NOMO-1 (cell line): ENCODE measurements at regions not wholly inside any gene's neighbourhood (a gene's known extent, or its start where the extent isn't known, plus 50 kb on each side); places are given as distances from the start of the nearest gene placed in this dataset.
"Not testable (repeated sequence)": the region's sequence is repeated elsewhere in the genome, so short reads cannot be mapped to it uniquely, and the experiment has no call there.

Source experiments
- DNase-seq, 2 experiments: peaks; one replicate each; lab custom pipeline; 2025; ENCODE audit not compliant: unreplicated experiment in 2 of 2; lab: John Stamatoyannopoulos, UW

DNA sequence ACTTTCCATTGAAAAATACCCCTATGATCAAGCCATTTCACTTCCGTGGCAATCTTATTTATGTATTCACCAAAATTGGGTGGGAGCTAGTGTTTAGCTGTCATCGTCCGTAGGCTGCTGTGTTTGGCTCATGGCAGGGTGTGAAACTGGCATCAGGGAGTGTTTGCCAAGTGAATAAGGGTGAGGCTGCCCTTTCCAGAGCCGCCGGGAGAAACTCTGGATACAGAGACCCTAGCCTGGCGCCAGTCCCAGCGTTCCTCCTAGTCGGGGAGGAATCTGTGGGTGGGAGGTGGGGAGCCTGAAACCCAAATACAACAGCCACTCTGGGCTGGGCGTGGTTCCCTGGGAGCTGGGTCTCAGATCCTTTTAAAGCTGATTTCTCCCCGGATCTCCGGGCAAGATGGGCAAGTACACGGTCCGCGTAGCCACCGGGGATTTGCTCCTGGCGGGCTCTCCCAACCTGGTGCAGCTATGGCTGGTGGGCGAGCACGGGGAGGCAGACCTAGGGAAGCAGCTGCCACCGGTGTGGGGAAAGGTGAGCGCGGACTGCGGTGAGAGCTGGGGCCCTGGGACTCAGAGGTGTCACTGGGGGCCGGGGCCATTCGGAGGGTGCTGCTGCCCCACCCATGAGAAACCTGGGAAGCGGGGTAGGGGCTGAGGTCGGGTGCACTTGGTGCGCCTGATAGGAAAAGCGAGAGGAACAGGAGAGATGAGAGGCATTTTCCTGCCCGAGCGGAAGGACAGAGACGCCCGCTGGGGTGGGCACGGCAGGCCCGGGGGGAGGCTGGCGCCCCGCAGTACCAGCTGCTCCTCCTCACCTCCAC is 62.1 kb upstream of the TEKT1 start:
- DNase-seq, result no peak

GRCh38 chr17:6894206-6894528 is 62.6 kb upstream of the TEKT1 start:
- no peak for DNase-seq

DNA sequence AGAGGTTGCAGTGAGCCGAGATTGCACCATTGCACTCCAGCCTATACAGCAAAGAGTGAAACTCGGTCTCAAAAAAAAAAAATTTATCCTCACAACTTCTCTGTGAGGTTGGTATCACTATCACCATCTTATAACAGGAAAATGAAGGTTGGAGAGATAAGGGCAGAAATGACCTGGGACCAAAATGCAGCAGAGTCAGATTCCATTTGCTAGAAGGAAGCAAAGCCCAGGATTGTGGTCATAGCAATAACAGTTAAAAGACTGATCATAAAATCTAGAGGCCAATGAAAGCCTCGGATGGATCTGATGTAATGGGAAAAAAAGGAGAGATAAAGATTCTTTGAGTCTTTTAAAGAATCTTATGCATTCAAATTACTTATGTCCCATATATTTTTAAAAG is 69.6 kb upstream of the TEKT1 start:
- no peak for DNase-seq

DNA sequence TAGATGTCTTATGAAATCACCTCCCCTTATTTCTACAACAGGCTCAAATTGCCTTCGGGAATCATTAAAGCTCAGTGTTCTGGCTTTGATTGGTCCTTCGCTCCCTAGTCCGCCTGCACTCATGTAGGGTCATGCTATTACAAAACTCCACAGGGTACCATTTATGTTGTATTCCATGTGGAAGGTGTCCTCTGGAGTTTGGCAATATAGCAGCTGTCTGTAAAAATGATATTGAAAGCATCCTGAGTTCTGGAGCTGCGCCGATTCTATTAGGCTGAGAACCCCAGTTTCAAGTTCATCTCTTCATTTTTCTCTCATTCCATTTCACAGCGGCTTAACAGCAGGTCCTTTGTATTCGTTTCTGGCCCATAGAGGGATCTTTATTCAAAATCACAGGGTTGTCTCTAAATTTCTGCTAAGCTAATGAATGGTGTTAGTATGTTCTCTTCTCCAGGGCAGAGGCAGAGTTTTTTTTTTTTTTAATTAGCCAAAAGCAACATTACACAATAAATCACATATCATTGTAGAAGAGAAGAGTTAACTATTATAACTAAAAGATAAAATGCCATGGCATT is 71.9 kb upstream of the TEKT1 start:
- no peak for DNase-seq

- no peak for DNase-seq
Observed at GRCh38 chr17:6908807-6909206, 77.3 kb upstream of the TEKT1 start.

DNA sequence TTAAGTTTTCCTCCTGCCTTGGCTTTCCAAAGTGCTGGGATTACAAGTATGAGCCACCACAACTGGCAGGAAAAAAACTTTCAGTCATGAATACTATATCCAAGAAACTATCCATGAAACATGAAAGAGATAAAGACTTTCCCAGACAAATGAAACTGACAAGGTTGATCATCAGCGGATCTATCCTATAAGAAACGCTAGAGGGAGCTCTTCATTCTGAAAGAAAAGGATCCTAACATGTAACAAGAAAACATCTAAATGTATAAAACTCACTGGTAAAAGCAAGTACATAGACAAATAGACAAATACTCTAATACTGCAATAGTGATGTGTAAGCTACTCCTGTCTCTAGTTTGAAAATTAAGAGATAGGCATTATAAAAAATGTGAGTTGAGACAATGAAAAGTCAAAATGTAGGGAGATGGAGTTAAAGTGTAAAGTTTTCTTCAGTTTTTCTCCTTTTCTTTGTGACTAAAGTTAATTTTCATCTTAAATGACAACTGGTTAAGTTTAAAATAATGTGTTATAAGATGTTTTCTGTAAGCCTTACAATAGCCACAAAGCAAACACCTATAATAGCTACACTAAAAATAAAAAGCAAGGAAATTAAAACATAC is 79.6 kb upstream of the TEKT1 start:
- DNase-seq, result peak in 1 of 2 experiments; percentile 71

GRCh38 chr17:6912110-6913051 is 80.9 kb upstream of the TEKT1 start:
- DNase-seq, result peak in 1 of 2 experiments; percentile 37

DNA sequence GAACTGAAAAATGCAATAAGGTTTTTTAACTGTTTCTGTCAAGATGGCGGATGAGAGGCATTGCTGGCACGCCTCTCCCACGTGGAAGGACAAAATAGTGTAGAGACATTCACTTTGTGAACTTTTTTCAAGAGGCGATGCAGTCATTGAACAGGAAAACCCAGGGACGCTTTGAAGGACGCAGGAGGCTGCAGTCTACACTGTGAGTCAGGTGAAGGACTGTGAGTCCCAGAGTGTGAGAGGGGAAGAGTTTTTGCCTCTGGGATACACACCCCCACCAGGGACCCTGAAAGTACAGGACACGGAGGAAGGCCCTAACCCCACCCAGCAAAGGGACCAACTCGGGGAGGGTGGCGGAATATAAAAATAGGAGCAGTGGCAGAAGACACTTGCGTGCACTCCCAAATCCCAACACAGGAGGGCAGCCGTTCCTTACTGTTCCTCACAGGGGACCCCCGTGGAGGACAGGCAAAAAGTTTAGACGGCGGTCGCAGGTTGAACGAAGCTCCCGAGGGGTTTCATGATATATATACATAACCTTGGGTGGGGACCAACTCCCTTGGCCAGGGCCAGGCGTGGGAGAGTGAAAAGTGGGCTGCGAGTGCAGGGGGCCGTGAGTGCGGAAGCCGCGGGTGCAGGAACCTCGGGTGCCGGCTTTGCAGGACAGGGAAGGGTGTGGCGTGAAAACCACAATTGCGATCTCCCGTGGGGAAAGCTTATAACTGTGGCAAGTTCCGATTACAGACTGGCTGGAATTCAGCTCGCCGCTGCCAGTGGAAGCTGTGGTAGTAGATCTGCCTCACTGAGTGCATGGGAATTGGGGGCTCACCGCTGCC is 82.0 kb upstream of the ALOX12 start:
- peak; percentile 57 to 66 for DNase-seq

DNA sequence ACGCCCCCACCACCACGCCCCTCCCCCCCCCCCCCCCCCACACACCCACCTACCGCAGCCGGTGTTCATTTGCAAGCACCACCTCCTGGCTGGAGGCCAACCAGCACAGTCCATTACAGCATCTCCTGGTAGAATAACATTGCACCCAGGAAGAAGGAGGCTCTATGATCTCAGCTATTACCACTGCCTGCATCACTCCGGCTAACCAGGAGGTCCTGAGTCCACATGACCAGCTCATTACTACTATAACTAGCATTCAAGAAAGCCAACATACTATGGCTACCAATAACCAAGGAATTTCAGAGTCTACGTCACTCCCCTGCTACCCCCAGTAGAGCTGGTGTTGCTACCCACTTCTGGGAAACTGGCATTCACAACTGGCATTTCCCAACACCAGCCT is 81.1 kb upstream of the ALOX12 start:
- DNase-seq, result no peak

DNA sequence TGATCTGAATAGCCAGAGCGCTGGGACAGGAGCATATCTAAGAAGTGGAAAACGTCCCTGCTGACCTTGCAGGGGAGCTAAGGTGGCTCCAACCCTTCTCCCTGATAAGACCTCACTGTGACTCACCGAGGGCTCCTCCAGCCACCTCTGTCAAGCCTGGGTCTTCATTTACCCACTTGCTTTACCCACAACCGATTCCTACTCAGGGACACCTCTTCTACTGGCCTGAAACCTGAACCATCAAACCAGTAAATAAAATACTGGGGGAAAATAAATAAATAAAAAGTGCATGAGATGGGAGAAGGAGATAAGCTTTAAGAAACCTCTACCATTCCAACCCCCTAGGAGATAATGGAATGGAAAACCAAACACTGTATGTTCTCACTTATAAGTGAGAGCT is 80.2 kb upstream of the ALOX12 start:
- DNase-seq, result no peak

GRCh38 chr17:6919158-6919557 is 76.7 kb upstream of the ALOX12 start:
- no peak for DNase-seq

DNA sequence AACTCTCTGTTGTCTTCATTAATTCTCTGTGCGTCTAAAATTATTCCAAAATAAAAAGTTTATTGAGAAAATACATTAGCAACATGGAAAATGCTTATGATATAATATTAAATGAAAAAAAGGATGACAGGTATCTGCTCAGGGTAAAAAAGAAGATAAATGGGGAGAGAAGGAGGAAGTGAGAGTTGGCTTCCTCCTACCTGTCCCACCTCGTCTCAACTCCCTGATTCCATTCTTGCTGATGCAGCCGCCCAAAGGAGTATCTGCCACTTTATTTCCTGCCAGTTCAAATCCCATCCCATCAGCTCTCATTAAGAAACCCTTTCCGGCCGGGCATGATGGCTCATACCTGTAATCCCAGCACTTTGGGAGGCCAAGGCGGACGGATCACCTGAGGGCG is 72.5 kb upstream of the ALOX12 start:
- DNase-seq, result no peak

- DNase-seq, result no peak
Observed at GRCh38 chr17:6924208-6924607, 71.6 kb upstream of the ALOX12 start.

DNA sequence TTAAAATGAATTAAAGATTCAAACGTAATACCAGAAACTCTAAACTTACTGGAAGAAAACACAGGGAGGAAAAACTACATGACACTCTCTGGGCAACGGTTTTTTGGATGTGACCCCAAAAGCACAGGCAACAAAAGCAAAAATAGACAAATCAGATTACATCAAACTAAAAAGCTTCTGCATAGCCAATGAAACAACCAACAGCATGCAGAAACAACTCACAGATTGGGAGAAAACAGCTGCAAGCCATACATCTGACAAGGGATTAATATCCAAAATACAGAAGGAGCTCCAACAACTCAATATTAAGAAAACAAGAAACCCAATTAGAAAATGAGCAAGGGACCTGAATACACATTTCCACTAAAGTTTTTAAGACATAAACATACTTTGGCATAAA is 69.2 kb upstream of the ALOX12 start:
- DNase-seq, result no peak

- peak in 1 of 2 experiments; percentile 66 for DNase-seq
Observed at GRCh38 chr17:6927290-6928126, 68.3 kb upstream of the ALOX12 start.

DNA sequence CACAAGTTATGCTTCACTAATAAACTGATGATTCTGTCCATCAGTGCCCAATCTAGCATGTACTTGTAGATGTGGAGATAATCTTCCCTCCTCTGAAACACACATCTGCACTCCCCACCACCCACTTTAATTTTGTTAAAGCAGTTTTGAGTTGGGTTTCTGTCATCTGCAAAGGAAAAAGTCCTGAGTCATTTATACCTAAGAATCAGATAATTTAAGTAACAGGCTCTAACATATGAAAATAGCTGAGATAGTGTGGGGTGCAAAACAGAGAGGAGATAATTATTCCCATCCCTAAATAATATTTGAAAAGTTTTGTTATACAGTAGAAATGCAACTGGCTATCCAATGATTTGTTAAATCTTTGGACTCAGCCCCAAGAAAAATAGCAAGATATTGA is 67.7 kb upstream of the ALOX12 start:
- DNase-seq, result no peak

DNA sequence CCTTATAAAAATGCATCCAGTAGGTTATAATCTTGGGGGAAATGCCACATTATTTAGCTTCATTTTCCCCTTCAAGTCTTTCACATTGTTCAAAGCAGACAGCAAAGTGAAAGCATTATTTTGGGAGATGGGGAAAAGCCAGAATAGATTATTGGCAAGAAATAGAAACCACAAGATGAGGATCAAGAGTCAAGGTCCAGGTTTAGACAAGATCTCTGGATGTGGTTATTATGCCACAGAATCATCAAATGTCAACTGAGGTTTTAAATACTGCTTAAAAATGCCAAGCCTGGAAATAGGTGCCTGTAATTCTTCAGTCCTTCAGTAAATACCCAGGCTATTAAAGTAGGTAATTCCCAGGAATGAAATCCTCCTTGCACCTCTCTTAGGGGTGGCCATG is 65.1 kb upstream of the ALOX12 start:
- DNase-seq, result no peak

DNA sequence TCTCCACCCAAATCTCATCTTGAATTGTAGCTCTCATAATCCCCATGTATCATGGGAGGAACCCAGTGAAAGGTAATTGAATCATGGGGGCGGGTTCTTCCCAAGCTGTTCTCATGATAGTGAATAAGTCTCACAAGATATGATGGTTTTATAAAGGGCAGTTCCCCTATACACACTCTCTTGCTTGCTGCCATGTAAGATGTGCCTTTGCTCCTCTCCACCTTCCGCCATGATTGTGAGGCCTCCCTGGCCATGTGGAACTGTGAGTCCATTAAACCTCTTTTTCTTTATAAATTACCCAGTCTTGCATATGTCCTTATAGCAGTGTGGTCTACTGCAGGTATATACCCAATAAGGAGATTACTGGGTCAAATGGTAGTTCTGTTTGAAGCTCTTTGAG is 61.3 kb upstream of the ALOX12 start:
- DNase-seq, result not testable (repeated sequence)

GRCh38 chr17:6936370-6937028 is 59.4 kb upstream of the ALOX12 start:
- DNase-seq, result peak; percentile 78 to 89
